Smooth muscle cell (in vitro differentiated cells): ENCODE measurements at regions not wholly inside any gene's neighbourhood (a gene's known extent, or its start where the extent isn't known, plus 50 kb on each side); places are given as distances from the start of the nearest gene placed in this dataset.

ENCODE experiments used
- DNase-seq: peaks from one replicate; lab custom pipeline; 2025; ENCODE audit not compliant: unreplicated experiment; lab: John Stamatoyannopoulos, UW
- H2AFZ ChIP-seq: fragments of 200-600 bp; sonication (generic); 2 replicates; pipeline ENCODE4 v1.6.0; 2016; ENCODE audit warnings: antibody characterized with exemption, low read depth, mild to moderate bottlenecking
- H3F3A ChIP-seq: fragments of 200-600 bp; sonication (generic); 2 replicates; pipeline ENCODE4 v1.6.0; 2017; ENCODE audit warnings: antibody characterized with exemption, low read depth
- H3K27ac ChIP-seq: fragments of 200-600 bp; sonication (generic); 2 replicates; pipeline ENCODE4 v1.5.1; 2016; ENCODE audit warnings: low read depth, mild to moderate bottlenecking
- H3K27me3 ChIP-seq: fragments of 200-600 bp; sonication (generic); 2 replicates; pipeline ENCODE4 v1.6.1; 2016; ENCODE audit warnings: low read depth, mild to moderate bottlenecking
- H3K36me3 ChIP-seq: fragments of 200-600 bp; sonication (generic); 2 replicates; pipeline ENCODE4 v1.5.1; 2016; ENCODE audit warnings: low read depth
- H3K4me1 ChIP-seq: fragments of 200-600 bp; sonication (generic); 2 replicates; pipeline ENCODE4 v1.5.1; 2016; ENCODE audit warnings: low read depth
- H3K4me2 ChIP-seq: fragments of 200-600 bp; sonication (generic); 2 replicates; pipeline ENCODE4 v1.6.0; 2016; ENCODE audit warnings: mild to moderate bottlenecking
- H3K4me3 ChIP-seq: fragments of 200-600 bp; sonication (generic); 2 replicates; pipeline ENCODE4 v1.5.1; 2016; ENCODE audit warnings: mild to moderate bottlenecking
- H3K79me2 ChIP-seq: fragments of 200-600 bp; sonication (generic); 2 replicates; pipeline ENCODE4 v1.6.0; 2016; ENCODE audit warnings: low read depth, mild to moderate bottlenecking
- H3K9ac ChIP-seq: fragments of 200-600 bp; sonication (generic); 2 replicates; pipeline ENCODE4 v1.6.0; 2016; ENCODE audit warnings: low read depth
- H3K9me3 ChIP-seq: fragments of 200-600 bp; sonication (generic); replicated peaks from 2 replicates; pipeline ENCODE4 v1.5.1; 2016; ENCODE audit warnings: low read depth
- H4K20me1 ChIP-seq: fragments of 200-600 bp; sonication (generic); 2 replicates; pipeline ENCODE4 v1.6.0; 2016; ENCODE audit warnings: low read depth
- WGBS: methylation state at CpG from one replicate; pipeline ENCODE4 v1.1.7; 2016; ENCODE audit warnings: low lambda C conversion rate; 5-methylcytosine and 5-hydroxymethylcytosine counted together
- TF ChIP-seq, protein P1 (sequence below): fragments of 200-600 bp; sonication (generic); IDR thresholded peaks from 2 replicates; pipeline ENCODE4 v1.5.1; 2017; ENCODE audit warnings: borderline replicate concordance, mild to moderate bottlenecking, antibody characterized with exemption; ENCODE audit not compliant: insufficient read depth, poor library complexity, severe bottlenecking

DNA sequence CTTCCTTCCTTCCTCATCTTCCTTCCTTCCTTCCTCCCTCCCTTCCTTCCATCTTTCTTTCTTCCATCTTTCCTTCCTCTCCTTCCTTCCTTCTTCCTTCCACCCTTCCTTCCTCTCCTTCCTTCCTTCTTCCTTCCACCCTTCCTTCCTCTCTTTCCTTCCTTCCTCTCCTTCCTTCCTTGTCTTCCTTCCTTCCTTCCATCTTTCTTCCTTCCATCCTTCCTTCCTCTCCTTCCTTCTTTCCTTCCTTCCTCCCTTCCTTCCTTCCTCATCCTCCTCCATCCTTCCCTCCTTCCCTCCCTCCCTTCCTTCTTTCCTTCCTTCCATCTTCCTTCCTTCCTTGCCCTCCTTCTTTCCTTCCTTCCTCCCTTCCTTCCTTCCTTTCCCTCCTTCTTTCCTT is 361.4 kb upstream of the TSHZ2 start:
- Histone ChIP-seq H3K36me3 (no peaks in the 10 kb centered on the region), H3F3A (no peaks in the 10 kb centered on the region), H3K4me2 (no peak overlapping the region), H3K9me3 (no peaks in the 10 kb centered on the region), H4K20me1 (no peaks in the 10 kb centered on the region), H3K9ac (no peak overlapping the region), H3K27ac (no peak overlapping the region), H3K79me2 (no peaks in the 10 kb centered on the region), H2AFZ (no peak overlapping the region), H3K27me3 (peaks cover 54% of the 10 kb centered on the region), H3K4me1 (no peaks in the 10 kb centered on the region), H3K4me3 (no peak overlapping the region)
- DNase-seq = no peak
- TF ChIP-seq, protein P1, sequence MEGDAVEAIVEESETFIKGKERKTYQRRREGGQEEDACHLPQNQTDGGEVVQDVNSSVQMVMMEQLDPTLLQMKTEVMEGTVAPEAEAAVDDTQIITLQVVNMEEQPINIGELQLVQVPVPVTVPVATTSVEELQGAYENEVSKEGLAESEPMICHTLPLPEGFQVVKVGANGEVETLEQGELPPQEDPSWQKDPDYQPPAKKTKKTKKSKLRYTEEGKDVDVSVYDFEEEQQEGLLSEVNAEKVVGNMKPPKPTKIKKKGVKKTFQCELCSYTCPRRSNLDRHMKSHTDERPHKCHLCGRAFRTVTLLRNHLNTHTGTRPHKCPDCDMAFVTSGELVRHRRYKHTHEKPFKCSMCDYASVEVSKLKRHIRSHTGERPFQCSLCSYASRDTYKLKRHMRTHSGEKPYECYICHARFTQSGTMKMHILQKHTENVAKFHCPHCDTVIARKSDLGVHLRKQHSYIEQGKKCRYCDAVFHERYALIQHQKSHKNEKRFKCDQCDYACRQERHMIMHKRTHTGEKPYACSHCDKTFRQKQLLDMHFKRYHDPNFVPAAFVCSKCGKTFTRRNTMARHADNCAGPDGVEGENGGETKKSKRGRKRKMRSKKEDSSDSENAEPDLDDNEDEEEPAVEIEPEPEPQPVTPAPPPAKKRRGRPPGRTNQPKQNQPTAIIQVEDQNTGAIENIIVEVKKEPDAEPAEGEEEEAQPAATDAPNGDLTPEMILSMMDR = no peak

DNA sequence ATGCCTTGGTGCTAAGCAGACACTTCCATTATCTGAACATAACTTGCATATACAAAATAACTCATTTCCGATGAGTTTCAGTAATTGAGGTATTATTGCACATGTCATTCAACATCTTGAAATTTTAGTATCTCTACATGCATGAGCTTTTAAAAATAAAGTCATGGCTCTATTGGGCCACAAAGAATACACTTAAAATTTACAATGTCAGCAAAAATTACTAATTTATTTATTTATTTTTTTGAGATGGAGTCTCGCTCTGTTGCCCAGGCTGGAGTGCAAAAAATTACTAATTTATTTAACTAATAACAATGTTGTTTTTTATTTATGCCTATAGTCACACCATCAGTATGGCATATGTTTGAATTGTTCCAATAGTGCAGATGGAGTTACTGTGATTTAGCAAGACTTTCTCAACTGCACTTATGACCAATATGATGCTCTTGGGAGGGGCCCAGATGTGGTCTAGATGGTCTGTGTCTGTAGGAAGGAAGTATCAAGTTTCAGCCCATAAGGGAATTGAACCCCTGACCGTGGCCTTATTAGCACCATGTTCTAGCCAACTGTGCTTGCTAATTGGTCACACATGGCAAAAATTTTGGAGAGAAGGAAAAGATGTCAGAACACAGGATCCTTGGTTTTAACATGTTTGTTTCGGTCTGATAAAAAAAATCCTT is 370.7 kb upstream of the TSHZ2 start:
- Histone ChIP-seq H3F3A (no peaks in the 10 kb centered on the region), H3K9ac (no peak overlapping the region), H3K27ac (no peak overlapping the region), H2AFZ (no peak overlapping the region), H3K27me3 (peaks cover 40% of the 10 kb centered on the region), H4K20me1 (no peaks in the 10 kb centered on the region), H3K9me3 (no peaks in the 10 kb centered on the region), H3K4me3 (no peak overlapping the region), H3K36me3 (no peaks in the 10 kb centered on the region), H3K4me2 (no peak overlapping the region), H3K4me1 (no peaks in the 10 kb centered on the region), H3K79me2 (no peaks in the 10 kb centered on the region)
- DNase-seq = no peak
- WGBS = 90% methylated on average over 4 of the region's 4 CpGs
- TF ChIP-seq, protein P1 = no peak

DNA sequence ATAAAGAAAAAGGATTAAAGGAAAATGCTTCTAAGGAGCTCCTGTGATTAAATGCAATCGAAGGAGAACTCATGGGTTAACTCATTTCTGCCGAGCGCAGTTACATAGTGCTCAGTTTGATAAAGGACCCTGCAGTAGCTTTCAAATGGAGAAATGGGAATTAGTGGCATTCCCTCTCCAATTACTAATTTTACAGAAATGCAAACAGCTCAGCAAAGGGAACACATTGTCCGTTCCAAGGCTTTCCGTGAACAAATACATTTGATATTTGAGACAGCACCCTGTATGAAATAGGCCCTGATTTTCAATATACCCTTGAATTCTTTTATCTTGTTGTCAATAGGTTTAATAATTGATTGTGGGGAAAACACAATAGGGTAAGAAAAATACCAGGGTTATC is 375.9 kb upstream of the TSHZ2 start:
- H3K9me3 ChIP-seq = no peaks in the 10 kb centered on the region
- no peaks in the 10 kb centered on the region for H3K79me2 ChIP-seq
- H3F3A ChIP-seq = no peaks in the 10 kb centered on the region
- no peak overlapping the region for H3K9ac ChIP-seq
- no peak overlapping the region for H3K27ac ChIP-seq
- TF ChIP-seq, protein P1 = no peak
- no peaks in the 10 kb centered on the region for H3K4me1 ChIP-seq
- no peaks in the 10 kb centered on the region for H4K20me1 ChIP-seq
- H3K4me2 ChIP-seq = peak overlapping the region; percentile 2
- peaks cover 21% of the 10 kb centered on the region for H3K27me3 ChIP-seq
- no peak overlapping the region for H2AFZ ChIP-seq
- no peak overlapping the region for H3K4me3 ChIP-seq
- WGBS = 51% methylated on average over 5 of the region's 5 CpGs
- H3K36me3 ChIP-seq = no peaks in the 10 kb centered on the region
- DNase-seq = no peak

DNA sequence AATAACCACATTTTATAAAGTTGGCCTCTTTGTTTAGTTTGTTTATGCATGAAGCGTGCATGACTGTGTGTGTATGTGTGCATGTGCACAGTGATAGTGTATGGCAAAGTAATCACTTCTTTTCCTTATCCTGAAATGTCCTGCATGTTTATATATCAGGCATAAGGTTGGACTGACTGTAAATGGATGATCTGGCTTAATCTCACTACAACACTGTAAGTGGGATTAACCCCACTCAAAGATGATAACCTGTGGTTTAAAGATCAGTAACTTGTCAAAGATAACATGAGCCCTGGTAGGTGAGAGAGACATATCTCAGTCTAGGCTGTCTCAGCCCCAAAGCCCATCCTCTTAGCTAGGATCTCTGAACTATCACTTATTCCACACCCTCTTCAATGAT is 376.6 kb upstream of the TSHZ2 start:
- Histone ChIP-seq H3K9me3 (no peaks in the 10 kb centered on the region), H3K27ac (no peak overlapping the region), H3K4me1 (no peaks in the 10 kb centered on the region), H3K9ac (no peak overlapping the region), H4K20me1 (no peaks in the 10 kb centered on the region), H3F3A (no peaks in the 10 kb centered on the region), H3K4me2 (peak overlapping the region; percentile 2), H3K27me3 (peaks cover 28% of the 10 kb centered on the region), H3K79me2 (no peaks in the 10 kb centered on the region), H3K4me3 (no peak overlapping the region), H2AFZ (no peak overlapping the region), H3K36me3 (no peaks in the 10 kb centered on the region)
- TF ChIP-seq, protein P1 = no peak
- no peak for DNase-seq
- WGBS = 30% methylated on average over 1 of the region's 1 CpG
